ENCODE measurements at regions not wholly inside any gene's neighbourhood (a gene's known extent, or its start where the extent isn't known, plus 50 kb on each side); places are given as distances from the start of the nearest gene placed in this dataset.

DNA sequence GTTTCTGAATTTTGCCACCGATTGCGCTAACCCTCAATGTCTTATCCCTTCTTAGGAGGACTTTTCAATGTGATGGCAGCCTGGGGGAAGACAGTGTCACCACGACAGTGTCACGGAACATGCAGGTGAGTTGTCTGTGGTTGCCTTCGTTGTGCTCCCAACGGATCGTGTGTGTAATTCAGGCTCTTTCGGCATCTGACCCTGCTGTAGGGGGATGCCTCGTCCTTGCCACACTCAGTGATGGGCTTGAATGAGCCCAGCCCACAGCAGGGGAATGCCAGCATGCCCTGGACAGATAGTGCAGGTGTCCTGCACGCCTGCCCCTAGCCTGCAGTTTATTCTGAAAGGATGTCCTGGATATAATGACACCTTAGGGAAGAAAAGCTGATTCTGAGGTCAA lies 123.8 kb upstream of the RTL1 start:
- ATAC-seq, result no peak

DNA sequence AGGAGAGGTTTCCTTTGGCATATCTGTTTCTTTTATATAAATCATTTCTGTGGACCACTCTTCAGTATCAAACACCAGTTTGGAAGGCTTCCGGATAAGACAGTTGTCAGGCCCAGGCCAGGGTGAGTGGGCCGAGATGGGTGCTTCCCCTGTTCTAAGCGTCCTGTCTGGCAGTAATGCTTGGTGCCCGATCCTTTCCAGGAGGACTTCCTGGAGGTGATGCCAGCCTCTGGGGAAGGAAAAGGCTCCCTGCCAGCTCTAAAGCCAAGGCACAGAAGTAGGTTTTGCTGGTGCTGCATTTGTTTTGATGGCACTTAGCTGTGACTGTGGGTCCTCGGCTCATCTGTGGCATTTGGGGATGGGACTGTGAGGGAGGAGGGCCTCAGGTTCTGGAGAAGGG lies 124.4 kb upstream of the RTL1 start:
- no peak for ATAC-seq

DNA sequence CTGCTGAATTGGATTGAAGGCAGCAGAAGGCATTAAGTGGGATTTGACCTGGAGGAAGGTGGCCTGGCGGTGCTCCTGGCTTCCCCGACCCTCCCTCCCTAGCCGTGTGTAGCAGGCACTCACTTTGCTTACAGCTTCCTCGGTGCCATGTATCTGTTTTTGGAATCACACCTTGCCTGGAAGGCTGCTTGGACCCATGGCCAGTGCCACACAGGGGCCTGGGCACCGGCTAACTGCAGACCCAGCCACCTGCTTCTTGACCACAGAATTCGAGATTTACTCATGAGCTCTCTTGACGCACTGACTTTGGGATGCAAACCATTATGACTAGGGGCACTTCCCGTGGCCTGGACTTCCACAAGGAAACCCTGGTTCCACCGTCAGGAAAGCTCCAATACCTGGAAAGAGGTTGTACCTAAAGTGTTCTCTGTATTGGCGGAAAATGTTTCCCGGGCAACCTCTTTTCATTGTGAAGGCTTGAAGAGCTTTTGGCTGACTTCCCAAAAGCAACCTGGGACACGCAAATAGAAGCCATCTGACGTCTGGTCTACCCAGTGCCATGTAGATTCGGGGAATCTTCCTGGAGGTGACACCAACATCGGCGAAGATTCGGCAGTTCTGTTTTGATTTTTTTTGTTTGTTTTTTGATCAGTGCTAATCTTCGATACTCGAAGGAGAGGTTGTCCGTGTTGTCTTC lies 125.6 kb upstream of the RTL1 start:
- no peak for ATAC-seq

DNA sequence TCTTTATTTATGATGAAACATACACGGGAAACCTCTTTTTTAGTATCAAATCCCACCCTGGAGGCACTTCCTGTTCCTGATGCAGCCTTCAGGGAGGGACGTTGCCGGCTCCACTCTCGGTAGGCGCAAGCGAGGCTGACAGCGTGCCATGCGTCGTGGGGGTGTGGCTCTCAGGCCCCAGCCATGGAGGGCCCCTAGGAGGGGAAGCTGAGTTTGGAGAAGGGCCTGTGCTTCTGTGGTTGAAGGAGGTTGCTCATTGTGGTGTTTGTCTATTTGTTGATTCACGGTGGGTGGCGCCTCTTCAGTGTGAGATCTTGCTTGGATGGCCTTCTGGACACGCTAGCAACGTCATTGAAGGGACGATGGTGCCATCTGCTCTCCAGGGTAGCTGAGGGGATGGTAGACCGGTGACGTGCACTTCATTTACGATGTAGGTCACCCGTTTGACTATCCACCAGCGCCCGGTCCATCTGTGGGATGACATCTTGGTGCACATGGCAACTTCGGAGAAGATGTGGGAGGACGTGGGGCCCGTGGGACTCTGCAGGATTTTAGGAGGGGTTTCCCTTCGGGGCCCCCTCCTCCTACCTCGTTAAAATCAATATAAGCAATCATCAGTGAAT lies 126.3 kb upstream of the RTL1 start:
- no peak for ATAC-seq

DNA sequence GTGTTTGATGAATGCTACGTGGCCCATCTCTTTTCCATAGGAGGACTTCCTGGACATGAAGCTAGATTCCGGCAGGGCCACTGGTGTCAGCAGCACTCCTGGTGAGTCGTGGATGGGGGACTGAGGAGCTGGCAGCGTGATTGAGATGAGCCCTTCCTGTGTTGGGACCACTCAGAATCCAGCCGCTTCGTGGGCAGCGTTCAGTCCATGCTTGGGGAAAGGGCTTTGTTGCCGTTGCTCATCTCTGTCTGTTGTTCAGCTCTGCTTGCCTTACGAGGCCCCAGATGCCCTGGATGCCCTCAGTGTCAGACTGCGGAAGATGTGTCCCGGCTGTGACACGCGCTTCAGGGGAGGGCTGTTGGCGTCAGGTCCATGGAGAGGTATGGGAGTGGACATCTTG lies 127.1 kb upstream of the RTL1 start:
- no peak for ATAC-seq

DNA sequence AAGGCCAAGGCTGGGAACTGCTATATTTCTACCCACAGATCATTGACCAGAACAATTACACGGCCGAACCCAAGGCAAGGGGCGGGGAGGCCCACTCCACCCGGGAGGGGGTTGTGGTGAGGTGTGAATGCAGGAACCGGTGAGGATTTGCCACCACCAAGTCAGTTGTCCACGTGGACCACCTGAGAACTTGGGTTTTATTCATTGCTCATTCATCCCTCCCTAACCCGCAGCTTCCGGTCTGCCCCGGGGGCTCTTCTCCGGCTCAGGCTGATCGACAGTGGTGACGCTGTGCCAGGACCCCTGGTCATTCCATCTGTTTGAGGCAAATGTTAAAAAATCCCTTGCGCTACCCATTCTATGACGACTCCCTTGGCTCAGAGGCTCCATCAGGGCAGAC lies 127.7 kb upstream of the RTL1 start:
- ATAC-seq, result no peak

DNA sequence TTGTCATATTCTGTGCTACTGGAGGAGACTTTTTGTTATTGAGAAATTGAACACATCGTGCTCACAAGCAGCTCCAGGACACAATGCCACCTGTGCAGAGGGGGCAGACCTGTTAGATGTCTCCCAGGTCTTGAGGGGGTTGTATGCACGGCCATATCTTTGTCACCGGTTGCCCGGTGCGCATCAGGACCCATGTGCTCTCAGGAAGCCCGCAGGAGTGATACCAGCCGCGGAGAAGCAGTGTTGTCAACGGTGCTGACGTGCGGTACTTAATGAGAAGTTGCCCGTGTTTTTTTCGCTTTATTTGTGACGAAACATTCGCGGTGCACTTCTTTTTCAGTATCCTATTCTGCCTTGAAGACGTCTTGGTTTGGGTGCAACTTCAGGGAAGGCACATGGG lies 128.2 kb upstream of the RTL1 start:
- ATAC-seq, result no peak

DNA sequence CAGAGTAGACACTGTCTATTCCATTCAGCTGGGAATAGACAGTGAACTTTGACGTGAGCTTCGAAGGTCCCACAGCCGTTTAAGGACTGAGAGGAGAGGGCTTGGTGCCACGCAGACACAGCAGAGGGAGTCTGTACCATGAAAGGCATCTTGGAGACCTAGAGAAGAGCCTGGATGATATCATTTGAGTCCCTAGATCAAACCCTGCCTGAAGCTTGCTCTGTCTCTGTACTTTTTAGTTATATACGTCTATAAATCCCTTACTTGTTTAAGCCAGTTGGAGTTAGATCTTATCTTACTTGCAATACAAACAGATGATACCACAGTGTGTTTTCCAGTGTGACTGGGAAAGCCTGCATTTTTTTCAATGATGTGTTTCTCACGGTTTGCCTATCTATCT lies 128.9 kb upstream of the RTL1 start:
- ATAC-seq, result no peak

DNA sequence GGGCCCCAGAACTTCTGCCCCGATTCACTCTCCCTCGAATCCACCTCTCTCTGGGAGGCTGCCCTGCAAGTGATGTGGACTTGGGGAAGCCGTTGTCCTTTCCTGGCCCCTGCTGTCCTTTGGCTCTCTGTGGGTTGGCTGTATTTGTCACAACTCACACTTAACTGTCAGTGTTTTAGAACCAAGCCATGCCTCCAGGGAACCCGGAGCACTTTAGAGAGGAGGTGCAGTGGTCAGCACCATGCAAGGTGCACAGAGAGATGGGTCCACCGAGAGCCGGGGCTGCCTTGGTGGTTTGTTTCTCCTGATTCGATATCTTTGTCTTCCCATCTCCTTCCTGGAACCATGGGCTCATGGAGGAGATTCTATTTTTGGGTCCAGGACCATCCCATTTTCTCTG lies 129.5 kb upstream of the RTL1 start:
- ATAC-seq, result no peak

DNA sequence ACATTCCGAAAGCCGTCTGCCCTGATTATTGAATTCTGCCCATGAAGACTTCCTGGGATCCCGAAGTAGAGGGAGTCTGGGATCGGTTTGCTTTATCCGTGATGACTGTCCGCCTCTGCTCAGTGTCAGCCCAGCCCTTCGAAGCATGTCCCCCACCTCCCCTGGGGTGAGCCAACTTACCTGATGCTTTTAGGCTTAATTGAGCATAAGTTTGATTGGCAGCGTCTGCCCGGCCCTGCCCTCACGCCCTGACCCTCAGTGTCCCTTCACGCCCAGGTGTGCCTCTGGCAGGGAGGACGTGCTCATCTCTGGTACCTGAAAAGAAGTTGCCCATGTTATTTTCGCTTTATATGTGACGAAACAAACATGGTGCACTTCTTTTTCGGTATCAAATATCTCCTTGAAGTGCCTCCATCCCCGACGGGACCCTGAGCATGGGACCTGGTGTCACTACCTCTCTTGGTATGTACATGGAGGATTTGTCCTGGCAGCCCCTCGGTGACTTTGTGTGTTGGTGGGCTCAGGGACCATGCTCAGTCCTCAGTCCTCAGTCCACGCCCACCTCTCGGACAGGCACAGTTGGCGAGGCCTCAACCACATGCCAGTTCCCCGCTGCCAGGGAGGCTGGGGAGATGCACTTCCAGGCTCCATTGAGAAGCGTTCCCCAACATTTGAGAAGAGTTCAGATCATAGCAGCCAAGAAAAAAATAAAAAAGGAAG lies 130.1 kb upstream of the RTL1 start:
- ATAC-seq, result no peak

DNA sequence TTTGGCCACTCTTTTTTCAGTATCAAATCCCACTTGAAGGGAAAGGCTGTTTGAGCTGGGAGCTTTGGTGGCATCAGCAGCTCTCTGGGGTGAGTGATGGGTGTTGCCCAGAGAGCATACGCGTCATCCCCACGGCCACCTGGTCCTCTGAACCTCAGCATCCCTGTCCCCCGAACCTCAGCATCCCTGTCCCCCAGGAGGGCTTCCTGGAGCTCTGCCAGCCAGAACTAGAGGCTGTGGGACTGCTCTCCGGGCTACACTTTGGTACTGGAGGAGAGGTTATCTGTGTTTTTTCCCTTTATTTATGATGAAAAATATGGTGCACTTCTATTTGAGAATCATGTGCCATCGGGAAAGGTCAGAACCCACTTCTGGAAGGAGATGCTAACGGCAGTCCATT lies 131.5 kb upstream of the RTL1 start:
- ATAC-seq, result no peak

DNA sequence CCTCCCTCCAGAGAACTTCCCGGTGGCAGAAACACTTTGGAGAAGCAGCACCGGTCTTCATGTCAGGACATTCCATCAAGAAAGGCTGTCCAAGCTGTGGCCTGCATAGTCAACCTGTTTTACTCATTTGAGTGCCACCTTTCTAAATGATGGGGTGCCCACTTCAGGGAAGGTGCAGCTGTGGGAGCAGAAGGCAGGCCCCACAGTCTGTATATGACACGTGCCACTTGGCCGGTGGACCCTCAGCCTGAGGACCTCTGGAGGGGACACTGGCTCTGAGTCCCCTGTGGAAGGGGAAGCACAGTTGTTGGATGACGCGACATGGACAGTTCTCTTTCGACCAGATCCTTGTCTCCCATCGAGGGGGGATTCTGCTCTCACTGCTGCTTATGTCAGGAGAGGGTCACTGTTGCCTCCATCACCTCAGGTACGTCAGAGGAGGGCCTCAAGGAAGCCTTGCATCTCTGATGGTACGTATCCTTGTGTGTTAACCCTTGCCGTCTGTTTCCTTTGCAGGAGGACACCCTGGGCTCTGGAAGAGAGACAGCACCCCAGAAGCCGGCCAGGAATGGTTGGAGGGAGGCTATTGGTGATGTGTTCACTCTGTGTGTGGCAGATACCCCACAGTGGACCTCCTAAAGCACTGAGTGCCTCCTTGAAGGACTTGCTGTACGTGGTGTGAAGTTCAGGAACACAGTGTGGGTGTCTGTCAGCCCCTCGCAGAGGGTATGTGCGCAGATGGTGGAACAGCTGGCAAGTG lies 132.1 kb upstream of the RTL1 start:
- no peak for ATAC-seq

DNA sequence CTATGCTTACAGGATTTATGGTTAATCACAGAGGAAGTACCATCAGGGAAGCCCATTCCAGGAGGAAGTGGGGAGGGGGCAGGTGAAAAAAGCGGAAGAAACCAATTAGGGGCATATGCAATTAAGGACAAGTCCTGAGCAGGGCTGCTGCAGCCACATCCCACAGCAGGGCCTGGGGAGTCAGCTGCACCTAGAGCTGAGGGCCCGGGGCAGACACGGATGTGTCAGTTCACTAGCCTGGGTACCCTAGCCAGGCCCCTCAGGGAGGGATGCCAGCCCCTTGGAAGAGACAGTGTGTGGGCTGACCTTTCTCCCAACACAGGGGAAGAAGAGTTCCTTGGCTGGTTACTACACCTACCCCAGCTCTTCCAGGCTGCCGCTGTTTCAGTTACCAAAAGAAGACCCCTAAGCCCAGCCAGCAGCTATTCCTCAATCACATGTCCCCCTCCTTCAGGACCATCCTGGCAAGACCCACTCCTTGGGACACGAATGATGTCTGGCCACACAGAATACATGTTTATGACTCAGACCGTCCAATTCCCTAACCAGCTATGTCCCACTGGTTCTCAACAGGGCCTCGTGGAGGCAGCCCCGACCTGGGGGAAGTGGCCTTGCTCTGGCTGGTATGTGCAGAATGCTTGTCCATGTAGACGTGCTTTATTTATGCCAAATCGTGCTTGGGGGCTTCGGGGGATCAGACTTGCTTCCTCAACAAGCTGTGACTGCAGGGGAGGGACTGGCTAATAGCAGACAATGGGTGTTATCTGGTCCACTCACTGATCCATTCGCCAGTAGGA lies 133.7 kb upstream of the RTL1 start:
- no peak for ATAC-seq

DNA sequence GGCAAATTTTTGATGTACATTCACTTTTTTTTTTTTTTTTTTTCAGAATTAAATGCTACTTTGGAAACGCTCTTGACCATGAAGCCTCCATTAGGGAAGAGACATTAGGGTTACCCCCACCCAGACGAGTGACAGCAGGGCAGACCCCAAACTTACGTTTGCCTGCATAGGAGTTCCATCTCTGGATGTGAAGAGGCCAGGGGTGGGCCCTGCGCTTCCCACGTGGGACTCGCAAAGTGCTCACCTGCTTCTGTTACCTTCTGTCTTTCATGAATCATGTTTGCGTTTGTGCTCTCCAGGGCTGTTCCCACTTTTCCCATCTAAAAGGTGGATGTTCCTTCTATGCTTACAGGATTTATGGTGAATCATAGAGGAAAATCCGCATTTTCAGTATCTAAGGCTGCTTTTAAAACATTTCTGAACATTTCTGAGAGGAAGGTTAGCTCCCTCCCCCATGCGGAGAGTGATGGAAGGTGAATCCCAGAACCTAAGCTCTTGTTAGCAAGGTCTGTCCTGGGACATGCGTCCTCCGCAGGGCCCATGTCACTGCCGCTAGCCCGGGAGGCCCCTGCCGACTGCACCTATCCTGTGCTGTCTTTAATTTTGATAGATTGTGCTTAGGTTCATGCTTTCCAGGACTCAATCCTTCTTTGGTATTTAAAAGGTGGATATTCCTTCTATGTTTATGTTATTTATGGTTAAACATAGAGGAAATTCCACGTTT lies 135.7 kb upstream of the RTL1 start:
- no peak for ATAC-seq

DNA sequence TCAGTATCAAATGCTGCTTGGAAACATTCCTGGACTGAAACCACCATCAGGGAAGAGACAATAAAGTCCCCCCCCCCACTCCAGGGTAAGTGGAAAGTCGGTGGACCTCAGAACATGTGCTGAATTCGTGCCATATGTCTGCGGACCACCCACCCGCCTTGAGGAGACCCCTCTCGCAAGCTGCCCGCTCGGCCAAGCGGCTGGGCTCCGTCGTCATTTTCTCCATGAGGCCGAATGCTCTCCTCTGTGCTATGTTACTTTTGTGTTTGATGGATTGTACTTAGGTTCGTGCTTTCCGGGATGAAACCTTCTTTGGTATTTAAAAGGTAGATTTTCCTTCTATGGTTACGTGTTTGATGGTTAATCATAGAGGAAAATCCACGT lies 136.2 kb upstream of the RTL1 start:
- no peak for ATAC-seq

DNA sequence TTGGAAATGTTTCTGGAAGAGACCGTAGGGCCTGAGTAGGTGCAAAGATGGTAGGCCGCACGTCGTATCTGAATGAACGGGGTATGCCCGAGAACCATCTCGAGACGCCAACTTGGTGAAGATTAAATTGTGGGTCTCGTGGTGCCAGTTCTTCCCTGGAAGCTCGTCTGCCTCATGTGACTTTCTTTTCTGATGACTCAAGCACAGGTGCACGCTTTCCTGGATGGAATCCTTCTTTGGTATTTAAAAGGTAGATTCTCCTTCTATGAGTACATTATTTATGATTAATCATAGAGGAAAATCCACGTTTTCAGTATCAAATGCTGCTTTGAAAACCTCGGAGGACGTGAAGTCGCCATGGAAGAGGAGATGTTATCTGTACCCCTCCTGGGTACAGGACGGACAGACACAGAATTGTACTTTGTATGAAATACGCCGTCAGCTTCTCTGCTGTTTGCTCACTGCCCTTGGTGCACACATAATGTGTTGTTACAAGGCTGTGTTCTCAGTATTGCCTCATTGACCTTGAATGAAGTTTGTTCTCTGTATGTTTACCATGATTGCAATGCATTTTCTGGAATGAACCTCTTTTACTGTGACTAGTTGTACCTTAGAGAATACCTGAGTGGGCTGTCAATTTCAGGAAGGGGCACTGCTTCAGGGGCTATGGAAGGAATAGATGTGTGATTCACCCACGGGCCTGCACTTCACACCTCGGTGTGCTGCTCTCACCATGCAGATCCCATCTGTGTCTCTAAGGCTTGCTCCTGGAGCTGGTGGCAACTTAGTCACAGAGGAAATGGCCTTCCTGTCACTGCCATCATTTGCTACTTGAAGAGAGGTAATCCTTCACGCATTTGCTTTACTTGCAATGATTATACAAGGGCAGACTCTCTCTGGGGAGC lies 137.3 kb upstream of the RTL1 start:
- ATAC-seq, result no peak

DNA sequence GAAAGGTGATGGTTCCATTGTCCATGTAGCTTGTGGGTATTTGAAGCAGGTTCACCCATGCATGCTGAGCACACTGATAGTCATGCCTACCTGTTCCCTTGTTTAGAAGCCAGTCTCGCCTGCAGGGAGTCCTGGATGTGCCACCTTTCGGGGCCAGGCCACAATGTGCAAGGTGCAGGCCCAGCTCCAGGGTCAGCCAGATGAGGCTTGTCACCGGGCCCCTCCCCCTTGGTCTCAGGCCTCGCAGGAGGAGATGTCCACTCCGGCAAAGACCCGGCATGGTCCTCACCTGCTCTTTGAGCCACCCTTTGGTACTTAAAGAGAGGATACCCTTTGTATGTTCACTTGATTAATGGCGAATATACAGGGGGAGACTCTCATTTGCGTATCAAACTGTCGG lies 140.4 kb upstream of the RTL1 start:
- ATAC-seq, result no peak

DNA sequence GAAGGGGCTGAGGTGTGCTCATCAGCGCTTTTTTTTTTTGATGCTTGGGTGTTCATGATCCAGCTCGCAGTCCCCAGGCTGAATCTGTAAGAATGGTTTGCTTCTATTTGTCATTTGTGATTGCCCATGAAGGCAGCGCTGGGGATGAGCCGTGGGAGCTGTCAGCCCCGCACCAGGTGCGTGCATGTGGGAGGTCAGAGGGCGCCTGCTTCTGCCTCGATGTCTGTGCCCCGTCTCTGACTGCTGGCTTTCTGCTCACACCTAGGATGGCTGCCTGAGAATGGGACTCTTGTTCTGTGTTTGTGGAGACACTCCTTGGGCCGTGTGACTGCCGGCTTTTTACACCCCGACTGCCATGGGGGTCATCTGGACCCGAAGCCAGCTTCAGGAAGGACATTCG lies 141.2 kb upstream of the RTL1 start:
- ATAC-seq, result no peak

DNA sequence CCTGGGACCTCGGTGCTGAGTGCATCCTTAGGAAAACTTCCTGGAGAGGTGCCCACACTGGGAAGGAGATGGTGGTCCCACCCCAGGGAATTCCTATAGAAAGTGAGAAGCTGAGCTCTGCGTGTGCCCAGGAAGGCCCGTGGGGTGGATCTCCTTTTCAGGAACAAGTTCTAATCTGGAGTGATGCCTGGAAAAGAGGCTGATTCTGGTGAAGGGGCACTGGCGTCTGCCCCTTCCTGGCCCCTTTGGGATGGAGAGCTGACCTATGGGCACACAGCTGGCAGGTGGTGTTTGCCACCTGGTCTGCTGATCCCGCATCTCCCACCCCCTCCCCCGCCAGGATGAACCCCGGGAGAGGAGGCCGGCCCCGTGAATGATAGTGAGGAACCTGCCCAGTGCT lies 142.0 kb upstream of the RTL1 start:
- ATAC-seq, result no peak

DNA sequence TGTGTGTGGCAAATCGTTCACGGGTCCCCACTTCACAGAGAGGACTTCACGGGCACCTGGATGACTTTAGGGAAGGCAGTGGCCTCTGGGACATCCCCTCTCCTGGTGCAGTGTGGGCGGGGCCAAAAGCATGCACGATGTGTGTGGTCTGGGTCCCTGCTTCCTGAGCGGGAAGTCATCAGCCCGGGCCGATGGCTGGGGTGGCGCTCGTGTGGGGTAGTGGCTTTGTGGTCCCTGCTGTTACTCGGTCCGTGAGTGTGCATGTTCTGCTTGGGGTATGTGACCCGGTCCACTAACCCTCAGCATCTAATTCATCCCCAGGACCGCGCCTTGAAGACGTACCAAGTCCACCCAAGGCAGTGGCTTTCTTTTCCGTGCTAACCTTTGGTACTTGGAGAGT lies 142.5 kb upstream of the RTL1 start:
- no peak for ATAC-seq

DNA sequence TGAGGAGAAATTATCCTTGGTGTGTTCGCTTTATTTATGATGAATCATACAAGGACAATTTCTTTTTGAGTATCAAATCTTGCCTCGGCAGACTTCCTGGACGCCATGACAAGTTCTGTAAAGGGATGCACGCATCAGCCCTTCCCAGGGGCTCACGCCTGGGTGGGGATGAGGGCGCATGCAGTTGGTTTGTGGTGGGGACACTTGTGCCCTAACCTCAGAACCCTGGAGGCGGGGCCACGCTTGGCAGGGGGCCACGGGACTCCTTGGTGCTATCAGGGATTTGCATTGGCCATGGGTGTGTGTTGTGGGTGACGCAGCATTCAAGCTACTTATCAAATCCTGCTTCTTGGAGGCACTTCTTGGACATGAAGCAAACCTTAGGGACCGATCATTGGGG lies 143.8 kb upstream of the RTL1 start:
- ATAC-seq, result no peak

Measured in esophagus mucosa (tissue), 1 donor.